DMS53 treated with DMSO at 0.1 percent for 48 hours (cell line): ENCODE measurements at regions not wholly inside any gene's neighbourhood (a gene's known extent, or its start where the extent isn't known, plus 50 kb on each side); places are given as distances from the start of the nearest gene placed in this dataset.

Experiments used
- DNase-seq: peaks from one replicate; lab custom pipeline; 2025; ENCODE audit not compliant: unreplicated experiment; lab: John Stamatoyannopoulos, UW

DNA sequence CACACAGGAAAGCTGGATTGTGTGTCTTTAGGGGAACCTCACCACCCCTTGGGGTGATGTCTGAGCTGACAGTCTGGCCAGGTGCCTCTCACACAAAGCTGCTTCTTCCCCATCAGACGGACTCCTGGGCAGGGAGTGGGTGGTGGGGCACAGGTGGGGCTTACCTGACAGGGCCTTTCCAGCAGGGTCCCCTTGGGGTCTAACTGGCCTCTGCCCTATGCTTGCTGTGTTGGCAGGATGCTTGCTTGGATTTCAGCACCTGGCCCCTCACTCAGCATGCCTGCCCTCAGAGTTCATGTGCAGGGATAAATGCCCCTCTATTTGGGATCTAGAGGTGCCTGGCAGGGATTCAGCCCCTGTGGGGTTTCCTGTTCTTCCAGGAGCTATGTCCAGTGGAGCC lies 496.9 kb upstream of the ZMIZ1 start:
- no peak for DNase-seq

- DNase-seq: no peak
These were observed 496.2 kb upstream of the ZMIZ1 start for GRCh38 chr10:78572565-78572964.

GRCh38 chr10:78574547-78574946 lies 494.2 kb upstream of the ZMIZ1 start:
- no peak for DNase-seq

DNA sequence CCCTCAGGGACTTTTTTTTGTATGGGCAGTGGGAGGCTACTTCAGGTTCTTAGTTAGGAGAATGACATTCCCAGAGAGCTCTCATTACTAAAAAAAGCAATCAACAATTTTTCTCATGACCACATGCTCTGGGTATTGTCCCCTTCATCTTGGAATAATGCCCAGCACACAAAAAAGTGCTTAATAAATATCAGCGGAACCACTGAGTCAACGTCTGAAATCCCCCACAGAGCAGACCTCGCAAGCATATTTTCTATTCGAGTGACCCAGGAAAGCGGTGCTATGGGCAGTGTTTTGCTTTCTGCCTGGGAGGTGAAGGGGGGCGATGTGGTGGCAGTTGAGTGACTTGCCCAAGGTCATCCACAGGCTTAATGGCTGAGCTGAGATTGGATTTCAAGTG lies 493.4 kb upstream of the ZMIZ1 start:
- no peak for DNase-seq

- DNase-seq: no peak
These were observed 492.5 kb upstream of the ZMIZ1 start for GRCh38 chr10:78576276-78576675.

GRCh38 chr10:78577712-78578111 lies 491.1 kb upstream of the ZMIZ1 start:
- no peak for DNase-seq

DNA sequence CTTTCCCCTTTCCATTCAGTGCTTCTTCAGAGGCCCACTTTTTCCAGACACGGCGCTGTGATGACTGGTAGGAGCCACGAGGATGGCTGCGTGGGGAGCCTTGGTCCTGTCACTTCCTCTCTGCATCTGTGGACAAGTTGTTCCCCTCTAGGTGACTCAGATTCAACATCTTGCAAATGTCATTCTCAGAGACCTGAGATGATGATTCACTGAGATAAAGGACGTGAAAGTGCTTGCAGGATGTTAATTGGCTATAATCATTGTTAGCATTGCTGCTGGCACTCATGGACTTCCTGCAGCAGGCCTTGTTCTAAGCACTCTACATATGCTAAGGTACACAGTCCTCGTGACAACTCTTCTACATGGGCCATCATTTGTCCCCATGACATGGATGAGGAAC lies 489.8 kb upstream of the ZMIZ1 start:
- peak; percentile 31 for DNase-seq

DNA sequence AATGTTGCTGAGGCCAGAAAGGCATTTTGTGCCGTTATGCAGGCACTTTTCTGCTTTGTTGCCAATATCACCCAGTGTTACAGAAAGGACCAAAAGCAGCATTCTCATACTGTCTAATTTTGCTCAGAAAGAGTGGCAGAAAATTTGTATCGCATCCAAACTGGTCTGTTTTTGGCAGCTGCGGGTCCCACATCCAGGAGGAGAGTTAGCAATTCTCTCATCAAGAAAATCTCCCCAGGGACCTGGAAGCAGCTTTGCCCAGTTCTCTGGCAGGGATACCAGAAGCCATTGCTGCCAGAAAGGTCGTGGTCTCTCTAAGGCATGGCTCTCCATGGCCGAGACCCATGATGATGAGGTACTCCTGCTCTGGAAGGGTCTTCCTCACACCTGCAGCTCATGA lies 489.2 kb upstream of the ZMIZ1 start:
- DNase-seq: no peak

- peak; percentile 65 for DNase-seq
These were observed 488.8 kb upstream of the ZMIZ1 start for GRCh38 chr10:78579995-78580394.

DNA sequence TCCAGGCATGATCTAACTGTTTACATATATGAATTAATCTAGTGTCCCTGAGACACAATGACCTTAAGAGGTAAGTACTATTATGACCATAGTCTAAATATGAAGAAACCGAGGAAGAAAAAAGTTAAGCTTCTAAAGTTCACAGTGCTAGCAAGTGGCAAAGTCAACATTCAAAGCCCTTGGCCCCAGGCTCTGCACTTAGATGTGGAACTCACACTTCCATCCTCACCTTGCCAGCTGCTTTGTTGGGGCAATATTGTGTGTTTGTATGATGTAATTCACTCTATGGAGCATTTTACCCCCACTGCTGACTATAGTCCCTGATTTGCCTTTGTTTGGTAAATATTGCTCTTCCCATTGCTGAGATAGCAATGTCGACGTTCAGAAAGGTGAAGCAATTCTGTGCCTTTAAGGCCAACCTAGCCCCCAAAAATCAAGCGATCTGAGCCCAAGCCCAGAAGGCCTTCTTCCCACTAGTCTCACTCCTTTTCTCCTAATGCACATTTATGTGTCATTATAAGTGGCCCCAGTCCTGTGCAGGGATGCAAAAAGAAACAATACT lies 487.6 kb upstream of the ZMIZ1 start:
- no peak for DNase-seq

DNA sequence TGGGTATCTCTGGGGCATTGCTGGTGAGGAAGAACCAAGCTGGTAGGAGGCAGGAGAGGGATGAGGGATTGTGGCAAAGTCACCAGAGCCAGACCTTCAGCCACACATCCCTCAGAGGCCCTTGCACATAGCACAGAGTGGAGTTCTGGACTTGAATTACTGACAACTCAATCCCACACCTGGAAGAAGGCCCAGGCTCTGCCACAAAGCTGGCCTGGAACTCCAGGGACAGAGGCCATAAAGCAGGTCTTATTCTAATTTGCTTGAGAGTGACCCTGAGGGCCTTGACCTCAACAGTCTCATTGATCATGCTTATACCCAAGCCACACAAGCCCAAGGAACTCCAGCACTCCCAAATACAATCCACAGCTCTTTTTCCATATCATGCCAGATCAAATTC lies 486.2 kb upstream of the ZMIZ1 start:
- no peak for DNase-seq

GRCh38 chr10:78584266-78584665 lies 484.5 kb upstream of the ZMIZ1 start:
- no peak for DNase-seq

DNA sequence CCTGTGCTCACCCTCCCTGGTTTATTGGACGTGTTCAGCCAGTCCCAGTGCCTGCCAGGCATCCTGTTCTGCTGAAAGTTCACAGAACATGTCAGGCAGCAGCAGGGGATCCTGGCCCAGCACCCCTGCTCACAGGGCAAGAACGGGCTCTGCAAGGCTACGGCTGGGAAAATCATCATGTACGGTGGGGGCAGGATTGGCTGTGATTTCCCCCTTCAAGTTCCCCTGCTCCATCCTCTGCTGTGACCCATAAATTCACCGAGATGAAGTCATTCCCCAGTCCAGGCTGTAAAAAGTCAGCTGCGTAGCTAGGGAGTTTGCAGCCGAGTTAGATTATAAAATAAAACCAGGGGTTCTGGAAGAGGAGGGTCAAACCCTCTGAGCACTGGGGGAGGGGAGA lies 484.1 kb upstream of the ZMIZ1 start:
- DNase-seq: no peak

DNA sequence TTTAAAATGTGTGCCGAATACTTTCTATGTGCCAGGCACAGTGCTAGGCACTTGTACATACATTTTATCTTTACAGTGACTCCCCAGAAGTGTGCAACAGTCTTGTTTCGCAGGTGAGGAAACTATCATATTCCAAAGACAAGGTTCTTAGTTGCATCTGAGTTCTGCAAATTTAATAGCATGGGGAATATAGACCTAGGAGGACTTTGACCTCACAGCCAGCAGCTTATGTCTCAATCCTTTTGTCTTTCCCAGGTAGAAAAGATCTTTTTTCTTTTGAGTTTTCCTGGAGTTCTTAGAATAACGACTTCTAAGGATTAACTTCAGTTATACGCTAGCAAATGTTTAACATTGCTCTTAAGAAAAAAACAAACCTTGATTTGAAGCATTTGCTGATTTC lies 482.8 kb upstream of the ZMIZ1 start:
- DNase-seq: no peak

DNA sequence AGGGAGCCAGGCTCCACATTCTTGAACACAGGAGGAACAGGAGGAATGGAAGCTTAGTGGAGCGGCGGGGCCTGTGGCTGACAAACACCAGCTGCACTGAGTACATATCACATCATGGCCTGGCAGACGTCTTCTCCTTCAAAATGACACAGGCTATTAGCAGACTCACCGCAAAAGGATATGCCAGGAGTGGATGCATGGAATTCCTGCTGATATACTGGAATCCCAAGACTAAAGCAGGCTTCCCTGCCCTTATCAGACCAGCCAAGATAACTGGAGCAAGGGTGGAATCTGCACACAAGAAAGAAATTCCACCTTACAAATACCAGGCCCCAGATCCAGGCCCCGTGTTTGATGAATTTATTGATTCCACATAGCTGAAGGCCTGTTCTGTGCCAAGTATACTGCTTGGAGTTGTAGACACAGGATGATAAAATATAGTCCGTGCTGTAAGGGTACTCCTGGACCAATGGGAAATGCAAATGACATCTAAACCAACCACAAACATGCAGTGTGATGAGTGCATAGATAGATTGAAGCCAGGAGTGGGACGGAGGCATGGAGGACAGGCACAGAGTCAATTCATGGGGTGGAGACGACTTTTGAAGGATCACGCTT lies 480.5 kb upstream of the ZMIZ1 start:
- DNase-seq: peak; percentile 56

GRCh38 chr10:78589687-78590086 lies 479.1 kb upstream of the ZMIZ1 start:
- DNase-seq: peak; percentile 83

DNA sequence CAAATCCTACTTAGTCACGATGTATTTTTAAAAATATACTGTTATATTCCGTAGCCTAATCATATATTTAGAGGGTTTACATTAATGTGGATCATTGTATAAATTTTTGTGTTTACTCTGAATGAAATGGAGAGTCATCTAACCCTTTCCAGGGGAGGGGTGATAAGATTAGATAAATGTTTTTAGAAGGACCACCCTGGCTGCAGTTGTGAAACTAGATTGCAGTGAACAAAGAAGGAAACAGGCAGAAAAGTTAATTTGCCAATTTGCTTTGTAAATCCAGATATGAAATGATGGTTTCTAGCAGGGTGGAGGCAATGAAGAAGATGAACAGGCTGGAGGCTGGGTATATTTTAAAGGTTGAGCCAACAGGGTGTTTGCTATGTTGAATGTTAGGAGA lies 477.7 kb upstream of the ZMIZ1 start:
- no peak for DNase-seq

DNA sequence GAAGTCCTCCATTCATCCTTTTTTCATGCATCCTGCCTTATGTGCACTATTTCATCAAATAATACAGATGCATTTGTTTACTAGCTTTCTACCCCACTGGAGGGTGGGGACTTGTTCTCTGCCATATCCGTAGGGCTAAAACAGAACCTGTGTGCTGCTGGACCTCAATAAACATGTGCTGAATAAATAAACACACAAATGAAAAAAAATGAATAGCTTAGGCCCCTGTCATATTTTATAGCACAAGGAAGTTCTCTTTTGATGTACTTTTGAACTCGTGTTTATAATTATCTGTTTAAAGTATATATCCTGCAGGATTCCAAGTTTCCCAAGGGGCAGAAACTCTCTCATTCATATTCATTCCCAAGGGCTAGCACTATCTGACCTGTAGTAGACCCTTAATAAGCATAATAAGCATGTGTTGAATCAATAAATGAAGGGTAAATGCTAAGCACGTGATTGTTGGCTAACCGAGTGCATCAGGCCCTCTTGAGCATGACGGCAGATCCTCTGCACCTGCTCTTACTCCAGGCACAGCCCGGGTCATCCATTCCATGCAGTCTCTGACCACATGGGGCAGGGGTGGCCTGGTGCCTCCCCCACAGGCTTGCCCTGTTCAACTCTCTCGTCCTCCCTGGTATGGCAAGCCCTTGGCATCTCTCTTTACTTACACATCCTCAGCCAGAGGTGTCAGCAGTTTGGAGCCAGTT lies 474.1 kb upstream of the ZMIZ1 start:
- peak; percentile 68 for DNase-seq

- DNase-seq: no peak
These were observed 473.5 kb upstream of the ZMIZ1 start for GRCh38 chr10:78595269-78595619.

- DNase-seq: no peak
These were observed 472.2 kb upstream of the ZMIZ1 start for GRCh38 chr10:78596556-78596955.

DNA sequence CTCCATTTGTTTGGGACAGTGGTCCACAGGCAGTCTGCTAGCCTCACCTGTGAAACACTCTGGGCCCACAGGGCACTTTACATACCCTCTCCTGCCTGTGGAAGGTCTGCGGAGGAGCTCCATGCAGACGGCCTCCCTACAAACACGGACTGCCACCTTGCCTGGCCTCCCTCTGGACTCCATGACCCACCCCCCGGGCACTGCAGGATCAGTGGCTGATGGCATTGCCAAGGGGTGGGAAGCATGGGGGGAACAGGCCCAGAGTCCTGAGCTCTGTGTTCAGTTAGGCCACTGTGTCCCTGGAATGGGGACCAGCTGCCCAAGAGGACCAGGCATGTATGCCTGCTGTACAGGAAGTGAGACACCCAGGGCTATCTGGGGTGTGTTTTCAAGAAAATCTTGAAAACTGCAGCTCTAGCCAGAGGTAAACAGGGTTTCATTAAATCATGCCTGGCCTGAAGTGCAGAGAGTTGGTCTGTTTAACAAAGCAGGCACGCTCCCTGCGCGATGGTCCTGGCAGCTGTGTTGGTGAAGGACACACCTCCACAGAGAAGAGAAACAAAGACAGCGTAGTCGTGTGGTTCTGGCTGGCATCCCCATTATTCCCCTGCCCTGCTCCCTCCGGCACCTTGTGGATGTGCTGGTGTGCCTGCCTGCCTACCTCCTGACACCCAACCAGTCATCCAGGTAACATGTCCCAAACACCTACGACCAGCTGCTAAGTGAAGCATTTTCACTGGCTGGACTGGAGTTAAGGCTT lies 470.8 kb upstream of the ZMIZ1 start:
- no peak for DNase-seq
